PC-9 (cell line): ENCODE measurements at regions not wholly inside any gene's neighbourhood (a gene's known extent, or its start where the extent isn't known, plus 50 kb on each side); places are given as distances from the start of the nearest gene placed in this dataset.

ENCODE experiments used
- BruUV-seq: library from RNA; stranded (reverse); fragments of 400-500 nt; replicated peaks from 2 replicates; lab custom pipeline; 2021; lab: Mats Ljungman, UMichigan
- CTCF ChIA-PET: fragments of 300-600 bp; sonication (Branson Sonifier 250); formaldehyde crosslinking; loops from one replicate; lab custom pipeline; 2022; ENCODE audit warnings: antibody characterized with exemption; lab: Charles Lee
- POLR2A ChIA-PET: fragments of 300-600 bp; sonication (Branson Sonifier 250); formaldehyde crosslinking; loops from one replicate; lab custom pipeline; 2022; ENCODE audit warnings: antibody characterized with exemption; ENCODE audit not compliant: unreplicated experiment; lab: Charles Lee
- DNase-seq, 2 experiments: peaks; one replicate each; pipeline versions ENCODE4 v3.0.0 to v3.0.0-alpha.2; 2015 to 2022; ENCODE audit warnings: mixed read lengths in 1 of 2
- H2AFZ ChIP-seq: fragments of 200-600 bp; sonication (generic); 2 replicates; pipeline ENCODE4 v1.8.1; 2017; ENCODE audit warnings: antibody characterized with exemption
- H3F3A ChIP-seq: fragments of 200-600 bp; sonication (generic); 2 replicates; pipeline ENCODE4 v1.8.1; 2017; ENCODE audit warnings: antibody characterized with exemption, mild to moderate bottlenecking, low read depth; ENCODE audit not compliant: insufficient read depth
- H3K27ac ChIP-seq: fragments of 200-600 bp; sonication (generic); 2 replicates; pipeline ENCODE4 v1.6.1; 2016; ENCODE audit warnings: mixed run types
- H3K27me3 ChIP-seq: fragments of 200-600 bp; sonication (generic); 2 replicates; pipeline ENCODE4 v1.6.1; 2016; ENCODE audit warnings: low read depth, mixed run types; ENCODE audit not compliant: insufficient read depth
- H3K36me3 ChIP-seq: fragments of 200-600 bp; sonication (generic); 2 replicates; pipeline ENCODE4 v1.6.1; 2016; ENCODE audit warnings: low read depth, mixed run types
- H3K4me1 ChIP-seq: fragments of 200-600 bp; sonication (generic); replicated peaks from 2 replicates; pipeline ENCODE4 v1.6.1; 2016; ENCODE audit warnings: mixed run types; ENCODE audit not compliant: insufficient read depth
- H3K4me2 ChIP-seq: fragments of 200-600 bp; sonication (generic); 2 replicates; pipeline ENCODE4 v1.6.1; 2017; ENCODE audit warnings: mixed run types
- H3K4me3 ChIP-seq: fragments of 200-600 bp; sonication (generic); 2 replicates; pipeline ENCODE4 v1.6.1; 2016; ENCODE audit warnings: mixed run types
- H3K79me2 ChIP-seq: fragments of 200-600 bp; sonication (generic); 2 replicates; pipeline ENCODE4 v1.6.1; 2017; ENCODE audit warnings: low read depth, mixed run types
- H3K9me2 ChIP-seq: fragments of 200-600 bp; sonication (generic); 2 replicates; pipeline ENCODE4 v1.8.1; 2017; ENCODE audit warnings: mild to moderate bottlenecking; ENCODE audit not compliant: insufficient read depth
- H3K9me3 ChIP-seq: fragments of 200-600 bp; sonication (generic); 2 replicates; pipeline ENCODE4 v1.8.1; 2016; ENCODE audit warnings: low read depth; ENCODE audit not compliant: insufficient read depth
- H4K20me1 ChIP-seq: fragments of 200-600 bp; sonication (generic); 2 replicates; pipeline ENCODE4 v1.8.1; 2017; ENCODE audit not compliant: insufficient read depth
- CTCF ChIP-seq: fragments of 200-600 bp; sonication (generic); conservative IDR thresholded peaks from 2 replicates; pipeline ENCODE4 v1.6.1; 2017; ENCODE audit warnings: mixed run types, antibody characterized with exemption, mild to moderate bottlenecking, moderate library complexity
- EZH2 ChIP-seq: fragments of 200-600 bp; sonication (generic); IDR thresholded peaks from 2 replicates; pipeline ENCODE4 v1.8.0; 2017; ENCODE audit warnings: antibody characterized with exemption, low read depth
- intact Hi-C: fragments of 100-400 bp; cut with micrococcal nuclease; formaldehyde crosslinking; loops from one replicate; pipeline ENCODE4 v1.10.0; 2022; ENCODE audit not compliant: unreplicated experiment

GRCh38 chr3:14590569-14590968 lies 50.4 kb upstream of the GRIP2 start:
- Histone ChIP-seq H2AFZ (no peak overlapping the region), H3K36me3 (no peaks in the 10 kb centered on the region), H3K27ac (no peak overlapping the region), H3K79me2 (no peaks in the 10 kb centered on the region), H3K4me3 (no peak overlapping the region), H3K4me2 (no peak overlapping the region), H3K4me1 (no peaks in the 10 kb centered on the region), H4K20me1 (peaks cover 3% of the 10 kb centered on the region; the same call in 1 of the 2 replicates), H3K9me3 (no peaks in the 10 kb centered on the region), H3K27me3 (peaks cover 75% of the 10 kb centered on the region), H3F3A (no peaks in the 10 kb centered on the region), H3K9me2 (no peaks in the 10 kb centered on the region)
- intact Hi-C loops, result no loop called here
- TF ChIP-seq EZH2 (no peak), CTCF (no peak)
- ChIA-PET POLR2A (no interaction called here), CTCF (no interaction called here)
- no peak for DNase-seq
- no TSS peak for BruUV-seq

GRCh38 chr3:14592390-14592789 lies 52.2 kb upstream of the GRIP2 start:
- CTCF ChIA-PET, result no interaction called here
- intact Hi-C loops, result no loop called here
- no peaks in the 10 kb centered on the region for H3K79me2 ChIP-seq
- no peak overlapping the region for H3K4me3 ChIP-seq
- H3K4me1 ChIP-seq, result no peaks in the 10 kb centered on the region
- no TSS peak for BruUV-seq
- H3K27ac ChIP-seq, result no peak overlapping the region
- H3K9me3 ChIP-seq, result no peaks in the 10 kb centered on the region
- peaks cover 86% of the 10 kb centered on the region for H3K27me3 ChIP-seq
- no peaks in the 10 kb centered on the region for H3K9me2 ChIP-seq
- H4K20me1 ChIP-seq, result peaks cover 3% of the 10 kb centered on the region; the same call in 1 of the 2 replicates
- no peak overlapping the region for H2AFZ ChIP-seq
- POLR2A ChIA-PET, result no interaction called here
- H3K4me2 ChIP-seq, result no peak overlapping the region
- TF ChIP-seq EZH2 (no peak), CTCF (no peak)
- no peak for DNase-seq
- H3K36me3 ChIP-seq, result no peaks in the 10 kb centered on the region
- H3F3A ChIP-seq, result no peaks in the 10 kb centered on the region

GRCh38 chr3:14592836-14593235 lies 52.7 kb upstream of the GRIP2 start:
- Histone ChIP-seq H3K4me3 (no peak overlapping the region), H2AFZ (no peak overlapping the region), H3K9me3 (no peaks in the 10 kb centered on the region), H3K27me3 (peaks cover 90% of the 10 kb centered on the region), H3K79me2 (no peaks in the 10 kb centered on the region), H3K36me3 (no peaks in the 10 kb centered on the region), H3F3A (no peaks in the 10 kb centered on the region), H3K4me1 (no peaks in the 10 kb centered on the region), H3K4me2 (no peak overlapping the region), H4K20me1 (peaks cover 3% of the 10 kb centered on the region; the same call in 1 of the 2 replicates), H3K27ac (no peak overlapping the region), H3K9me2 (no peaks in the 10 kb centered on the region)
- no peak for DNase-seq
- no TSS peak for BruUV-seq
- TF ChIP-seq CTCF (no peak), EZH2 (no peak)
- intact Hi-C loops, result no loop called here
- POLR2A ChIA-PET, result no interaction called here
- CTCF ChIA-PET, result no interaction called here
